ENCODE measurements at regions not wholly inside any gene's neighbourhood (a gene's known extent, or its start where the extent isn't known, plus 50 kb on each side); places are given as distances from the start of the nearest gene placed in this dataset.
"Not testable (repeated sequence)": the region's sequence is repeated elsewhere in the genome, so short reads cannot be mapped to it uniquely, and the experiment has no call there.

DNA sequence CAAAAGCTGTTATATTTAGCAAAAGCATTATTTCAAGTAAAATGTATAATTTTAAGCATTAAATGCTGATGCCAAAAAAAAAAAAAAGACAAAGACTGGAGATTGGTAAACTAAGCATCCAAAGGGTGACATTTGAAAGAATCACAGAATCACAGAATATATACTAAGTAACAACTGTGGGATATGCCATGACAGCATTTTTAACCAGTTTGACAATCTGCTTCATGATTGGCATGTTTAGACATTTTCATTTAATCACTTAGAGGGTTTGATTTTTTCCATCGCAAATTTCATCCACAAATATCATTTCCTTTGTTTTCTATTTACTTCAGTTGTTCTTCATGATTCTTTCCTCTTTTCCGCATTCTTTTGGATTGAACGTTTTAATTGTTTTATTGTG, 66.9 kb upstream of the TMEM18 start:
- TF ChIP-seq POLR2AphosphoS5 (IDR thresholded peaks at IDR 0.05; ENCODE audit: insufficient read depth in 1 of 2, low read depth in 1 of 2) = no peak
- TF ChIP-seq POLR2A (IDR thresholded peaks at IDR 0.05) = no peak
- TF ChIP-seq, protein P1, sequence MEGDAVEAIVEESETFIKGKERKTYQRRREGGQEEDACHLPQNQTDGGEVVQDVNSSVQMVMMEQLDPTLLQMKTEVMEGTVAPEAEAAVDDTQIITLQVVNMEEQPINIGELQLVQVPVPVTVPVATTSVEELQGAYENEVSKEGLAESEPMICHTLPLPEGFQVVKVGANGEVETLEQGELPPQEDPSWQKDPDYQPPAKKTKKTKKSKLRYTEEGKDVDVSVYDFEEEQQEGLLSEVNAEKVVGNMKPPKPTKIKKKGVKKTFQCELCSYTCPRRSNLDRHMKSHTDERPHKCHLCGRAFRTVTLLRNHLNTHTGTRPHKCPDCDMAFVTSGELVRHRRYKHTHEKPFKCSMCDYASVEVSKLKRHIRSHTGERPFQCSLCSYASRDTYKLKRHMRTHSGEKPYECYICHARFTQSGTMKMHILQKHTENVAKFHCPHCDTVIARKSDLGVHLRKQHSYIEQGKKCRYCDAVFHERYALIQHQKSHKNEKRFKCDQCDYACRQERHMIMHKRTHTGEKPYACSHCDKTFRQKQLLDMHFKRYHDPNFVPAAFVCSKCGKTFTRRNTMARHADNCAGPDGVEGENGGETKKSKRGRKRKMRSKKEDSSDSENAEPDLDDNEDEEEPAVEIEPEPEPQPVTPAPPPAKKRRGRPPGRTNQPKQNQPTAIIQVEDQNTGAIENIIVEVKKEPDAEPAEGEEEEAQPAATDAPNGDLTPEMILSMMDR (IDR thresholded peaks at IDR 0.05) = no peak
- Histone ChIP-seq H3K36me3 (no peaks in the 10 kb centered on the region), H3K9me3 (no peaks in the 10 kb centered on the region), H3K27ac (no peak overlapping the region), H3K4me3 (no peak overlapping the region), H3K27me3 (no peaks in the 10 kb centered on the region), H3K4me1 (peaks cover 16% of the 10 kb centered on the region)
- intact Hi-C loops (cut with DNase I) = no loop called here
- DNase-seq (ENCODE audit: extremely low spot score in 2 of 2) = no peak

DNA sequence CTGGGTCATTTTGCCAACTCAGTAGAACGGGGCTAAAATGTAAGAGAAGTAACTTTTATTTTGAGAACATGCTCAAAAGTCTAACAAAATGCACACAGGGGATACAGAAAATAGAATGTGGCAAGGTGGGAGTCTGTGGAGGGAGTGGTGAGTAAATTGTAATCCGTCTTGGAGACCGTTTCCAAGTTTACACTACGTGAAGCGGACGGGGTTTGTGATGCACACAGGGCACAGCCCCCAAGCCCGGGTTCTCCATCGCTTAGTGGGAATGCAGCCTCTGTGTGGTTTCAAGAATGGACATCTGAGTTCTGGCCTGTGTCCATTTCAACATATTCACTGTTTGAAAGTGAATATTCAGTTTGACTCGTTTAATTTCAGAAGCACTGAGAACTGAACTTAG, 65.0 kb upstream of the TMEM18 start:
- no peak overlapping the region for H3K27ac ChIP-seq
- intact Hi-C loops (cut with DNase I) = no loop called here
- H3K4me1 ChIP-seq = peaks cover 16% of the 10 kb centered on the region
- H3K9me3 ChIP-seq = no peaks in the 10 kb centered on the region
- H3K27me3 ChIP-seq = no peaks in the 10 kb centered on the region
- DNase-seq (ENCODE audit: extremely low spot score in 2 of 2) = no peak
- no peaks in the 10 kb centered on the region for H3K36me3 ChIP-seq
- TF ChIP-seq, protein P1 (IDR thresholded peaks at IDR 0.05) = no peak
- TF ChIP-seq POLR2AphosphoS5 (IDR thresholded peaks at IDR 0.05; ENCODE audit: insufficient read depth in 1 of 2, low read depth in 1 of 2) (no peak), POLR2A (IDR thresholded peaks at IDR 0.05) (no peak)
- H3K4me3 ChIP-seq = no peak overlapping the region

DNA sequence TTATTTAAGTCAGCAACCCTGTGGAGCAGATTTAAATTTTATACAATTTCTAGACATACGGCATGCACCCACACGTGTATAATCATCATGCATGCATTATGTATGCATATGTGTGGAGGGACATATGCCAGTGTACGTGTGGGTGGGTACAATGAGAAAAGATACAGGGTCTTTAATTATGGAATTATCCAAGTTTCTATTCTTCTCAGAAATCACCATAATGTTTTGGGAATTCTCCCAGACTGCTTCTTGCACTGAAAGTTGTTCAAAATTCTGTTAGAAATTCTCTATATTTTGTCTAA, 63.9 kb upstream of the TMEM18 start:
- no peaks in the 10 kb centered on the region for H3K36me3 ChIP-seq
- TF ChIP-seq POLR2AphosphoS5 (IDR thresholded peaks at IDR 0.05; ENCODE audit: insufficient read depth in 1 of 2, low read depth in 1 of 2) = no peak
- TF ChIP-seq, protein P1 (IDR thresholded peaks at IDR 0.05) = no peak
- TF ChIP-seq POLR2A (IDR thresholded peaks at IDR 0.05) = no peak
- peak overlapping the region; percentile 39 to 55 for H3K4me3 ChIP-seq

DNA sequence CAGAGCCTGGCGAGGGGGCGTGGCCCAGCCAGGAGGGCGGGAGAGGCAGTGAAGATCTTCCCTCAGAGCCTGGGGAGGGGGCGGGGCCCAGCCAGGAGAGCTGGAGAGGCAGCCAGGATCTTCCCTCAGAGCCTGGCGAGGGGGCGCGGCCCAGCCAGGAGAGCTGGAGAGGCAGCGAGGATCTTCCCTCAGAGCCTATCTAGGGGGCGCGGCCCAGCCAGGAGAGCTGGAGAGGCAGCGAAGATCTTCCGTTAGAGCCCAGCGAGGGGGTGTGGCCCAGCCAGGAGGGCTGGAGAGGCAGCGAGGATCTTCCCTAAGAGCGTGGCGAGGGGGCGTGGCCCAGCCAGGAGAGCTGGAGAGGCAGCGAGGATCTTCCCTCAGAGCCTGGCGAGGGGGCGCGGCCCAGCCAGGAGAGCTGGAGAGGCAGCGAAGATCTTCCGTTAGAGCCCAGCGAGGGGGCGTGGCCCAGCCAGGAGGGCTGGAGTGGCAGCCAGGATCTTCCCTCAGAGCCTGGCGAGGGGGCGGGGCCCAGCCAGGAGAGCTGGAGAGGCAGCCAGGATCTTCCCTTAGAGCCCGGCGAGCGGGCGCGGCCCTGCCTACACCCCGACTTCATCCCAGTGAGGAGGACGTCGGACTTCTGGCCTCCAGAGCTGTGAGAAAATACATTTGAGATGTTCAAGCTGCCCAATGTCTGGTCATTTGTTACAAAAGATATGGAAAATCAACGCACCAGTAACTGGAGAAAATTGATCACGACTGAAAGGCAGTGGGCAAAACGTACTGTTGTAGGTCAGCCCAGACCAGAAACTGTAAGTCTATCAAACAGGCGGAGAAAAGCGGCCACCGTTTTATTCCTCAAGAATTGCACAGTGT, 63.4 kb upstream of the TMEM18 start:
- H3K27me3 ChIP-seq; H3K9me3 ChIP-seq; H3K36me3 ChIP-seq; intact Hi-C loops (cut with DNase I): not testable (repeated sequence)
- H3K27ac ChIP-seq = peak overlapping the region; percentile 57
- H3K4me3 ChIP-seq = peak overlapping the region; percentile 39 to 55
- peaks cover 16% of the 10 kb centered on the region for H3K4me1 ChIP-seq
- peak in 1 of 2 donors; percentile 92 for DNase-seq (ENCODE audit: extremely low spot score in 2 of 2)

More for the DNA sequence above, 63.9 kb upstream of the TMEM18 start:
- Histone ChIP-seq H3K9me3 (no peaks in the 10 kb centered on the region), H3K27me3 (no peaks in the 10 kb centered on the region), H3K4me1 (peaks cover 16% of the 10 kb centered on the region), H3K27ac (peak overlapping the region; percentile 57)
- intact Hi-C loops (cut with DNase I) = no loop called here
- DNase-seq (ENCODE audit: extremely low spot score in 2 of 2) = no peak

DNA sequence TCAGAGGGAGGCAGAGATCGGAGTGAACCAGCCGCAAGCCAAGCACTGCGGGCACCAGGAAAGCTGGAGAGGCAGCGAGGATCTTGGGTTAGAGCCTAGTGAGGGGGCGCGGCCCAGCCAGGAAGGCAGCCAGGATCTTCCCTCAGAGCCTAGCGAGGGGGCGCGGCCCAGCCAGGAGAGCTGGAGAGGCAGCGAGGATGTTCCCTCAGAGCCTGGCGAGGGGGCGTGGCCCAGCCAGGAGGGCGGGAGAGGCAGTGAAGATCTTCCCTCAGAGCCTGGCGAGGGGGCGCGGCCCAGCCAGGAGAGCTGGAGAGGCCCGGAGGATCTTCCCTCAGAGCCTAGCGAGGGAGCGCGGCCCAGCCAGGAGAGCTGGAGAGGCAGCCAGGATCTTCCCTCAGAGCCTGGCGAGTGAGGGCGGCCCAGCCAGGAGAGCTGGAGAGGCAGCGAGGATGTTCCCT, 62.7 kb upstream of the TMEM18 start:
- Histone ChIP-seq H3K27ac (peak overlapping the region; percentile 57), H3K4me3 (peak overlapping the region; percentile 39 to 55), H3K4me1 (peaks cover 16% of the 10 kb centered on the region)
- H3K9me3 ChIP-seq; intact Hi-C loops (cut with DNase I); DNase-seq (ENCODE audit: extremely low spot score in 2 of 2); H3K36me3 ChIP-seq; H3K27me3 ChIP-seq: not testable (repeated sequence)

DNA sequence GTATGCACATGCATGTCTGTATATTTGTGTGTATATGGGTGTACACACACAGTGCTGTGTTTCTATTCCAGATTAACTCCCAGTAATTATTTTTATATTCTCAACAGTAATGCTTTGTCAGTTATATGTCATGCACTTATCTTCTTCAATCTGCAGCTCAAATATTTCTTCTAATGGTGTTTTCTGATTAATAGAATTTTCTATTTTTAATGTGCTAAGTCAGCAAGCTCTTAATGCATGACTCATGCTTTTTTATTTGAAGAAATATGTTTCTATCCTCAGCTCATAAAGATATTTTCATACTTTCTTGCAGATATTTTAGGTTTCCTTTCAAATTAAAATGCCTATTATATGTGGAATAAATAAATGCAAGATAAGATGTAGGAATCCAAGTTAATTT, 59.7 kb upstream of the TMEM18 start:
- Histone ChIP-seq H3K9me3 (no peaks in the 10 kb centered on the region), H3K4me3 (no peak overlapping the region), H3K27ac (no peak overlapping the region), H3K36me3 (no peaks in the 10 kb centered on the region), H3K4me1 (peaks cover 16% of the 10 kb centered on the region), H3K27me3 (no peaks in the 10 kb centered on the region)
- intact Hi-C loops (cut with DNase I) = no loop called here
- TF ChIP-seq POLR2A (IDR thresholded peaks at IDR 0.05) (no peak), POLR2AphosphoS5 (IDR thresholded peaks at IDR 0.05; ENCODE audit: insufficient read depth in 1 of 2, low read depth in 1 of 2) (no peak)
- TF ChIP-seq, protein P1 (IDR thresholded peaks at IDR 0.05) = no peak
- no peak for DNase-seq (ENCODE audit: extremely low spot score in 2 of 2)
